C4-2B (cell line): ENCODE measurements at regions not wholly inside any gene's neighbourhood (a gene's known extent, or its start where the extent isn't known, plus 50 kb on each side); places are given as distances from the start of the nearest gene placed in this dataset.

ENCODE experiments used
- CTCF ChIP-seq: fragments of 450-650 bp; conservative IDR thresholded peaks from 2 replicates; pipeline ENCODE4 v1.5.1; 2017; ENCODE audit warnings: mild to moderate bottlenecking
- ZFX ChIP-seq: fragments of 450-650 bp; IDR thresholded peaks from 2 replicates; pipeline ENCODE4 v1.6.1; 2017

DNA sequence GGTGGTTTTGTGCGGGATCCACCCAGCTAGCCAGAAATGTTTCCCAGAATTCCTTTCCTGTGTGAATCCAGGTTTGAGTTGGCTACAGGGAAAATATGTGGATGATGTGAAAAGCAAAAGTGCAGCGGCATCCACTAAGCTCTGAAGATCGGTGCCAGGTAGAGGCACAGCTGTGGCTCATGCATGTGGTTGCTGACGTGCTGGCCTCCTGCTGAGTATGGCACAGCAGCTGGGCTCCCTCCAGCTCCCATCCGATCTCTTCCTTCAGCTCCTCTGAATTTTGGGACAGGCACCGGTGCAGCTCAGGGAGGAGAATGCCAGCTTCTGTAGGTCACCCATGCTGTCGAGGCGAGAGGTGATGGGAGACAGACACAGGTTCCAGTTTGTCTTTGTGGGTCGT lies 84.0 kb upstream of the GSX1 start:
- TF ChIP-seq CTCF (no peak), ZFX (no peak)
